OCI-LY1 (cell line): ENCODE measurements at regions not wholly inside any gene's neighbourhood (a gene's known extent, or its start where the extent isn't known, plus 50 kb on each side); places are given as distances from the start of the nearest gene placed in this dataset.

Experiments
- H2AFZ ChIP-seq: fragments of 200-600 bp; sonication (generic), shearing (Covaris generic); 2 replicates; pipeline ENCODE4 v1.6.0; 2014; ENCODE audit warnings: antibody characterized with exemption, mild to moderate bottlenecking, low read length
- H3F3A ChIP-seq: fragments of 200-600 bp; sonication (generic), shearing (Covaris generic); 2 replicates; pipeline ENCODE4 v1.6.0; 2014; ENCODE audit warnings: mild to moderate bottlenecking, antibody characterized with exemption, low read length, moderate library complexity; ENCODE audit not compliant: insufficient read depth
- H3K27ac ChIP-seq: fragments of 200-600 bp; sonication (generic); 2 replicates; pipeline ENCODE4 v1.5.1; 2014; ENCODE audit warnings: low read length, mixed run types, mild to moderate bottlenecking, low read depth; ENCODE audit not compliant: poor library complexity, severe bottlenecking
- H3K27me3 ChIP-seq: fragments of 200-600 bp; sonication (generic); 2 replicates; pipeline ENCODE4 v1.6.0; 2014; ENCODE audit warnings: antibody characterized with exemption, mild to moderate bottlenecking, low read length, moderate library complexity; ENCODE audit not compliant: insufficient read depth
- H3K36me3 ChIP-seq: fragments of 200-600 bp; sonication (generic); 2 replicates; pipeline ENCODE4 v1.6.1; 2014; ENCODE audit warnings: mild to moderate bottlenecking, antibody characterized with exemption, low read length, moderate library complexity, mixed read lengths; ENCODE audit not compliant: insufficient read depth
- H3K4me1 ChIP-seq: fragments of 200-600 bp; sonication (generic); 2 replicates; pipeline ENCODE4 v1.5.1; 2014; ENCODE audit warnings: mild to moderate bottlenecking, low read length, moderate library complexity; ENCODE audit not compliant: insufficient read depth, severe bottlenecking
- H3K4me2 ChIP-seq: fragments of 200-600 bp; sonication (generic), shearing (Covaris generic); 2 replicates; pipeline ENCODE4 v1.6.1; 2014; ENCODE audit warnings: low read length
- H3K4me3 ChIP-seq: fragments of 200-600 bp; sonication (generic); 2 replicates; pipeline ENCODE4 v1.5.1; 2014; ENCODE audit warnings: low read length, low read depth, mild to moderate bottlenecking, mixed read lengths; ENCODE audit not compliant: poor library complexity, severe bottlenecking
- H3K79me2 ChIP-seq: fragments of 200-600 bp; shearing (Covaris generic); 2 replicates; pipeline ENCODE4 v1.6.1; 2016; ENCODE audit warnings: mixed run types, low read length, mixed read lengths; ENCODE audit not compliant: insufficient read depth
- H3K9ac ChIP-seq: fragments of 200-600 bp; sonication (generic), shearing (Covaris generic); 2 replicates; pipeline ENCODE4 v1.6.1; 2014; ENCODE audit warnings: mild to moderate bottlenecking, low read length, mixed read lengths
- H3K9me2 ChIP-seq: fragments of 200-600 bp; sonication (generic), shearing (Covaris generic); 2 replicates; pipeline ENCODE4 v1.6.1; 2014; ENCODE audit warnings: low read depth, mild to moderate bottlenecking, low read length, mixed read lengths
- H3K9me3 ChIP-seq: fragments of 200-600 bp; shearing (Covaris generic); 2 replicates; pipeline ENCODE4 v1.6.1; 2014; ENCODE audit warnings: low read length, mixed read lengths
- H4K20me1 ChIP-seq: fragments of 200-600 bp; sonication (generic), shearing (Covaris generic); 2 replicates; pipeline ENCODE4 v1.6.0; 2016; ENCODE audit warnings: mild to moderate bottlenecking, low read length; ENCODE audit not compliant: insufficient read depth
- EZH2 ChIP-seq: fragments of 200-600 bp; sonication (generic), shearing (Covaris generic); IDR thresholded peaks from 2 replicates; pipeline ENCODE4 v1.8.0; 2017; ENCODE audit warnings: borderline replicate concordance, mixed run types, mild to moderate bottlenecking, antibody characterized with exemption, low read length, moderate library complexity, mixed read lengths
- TF ChIP-seq, protein P1 (sequence below): fragments of 200-600 bp; sonication (generic), shearing (Covaris generic); IDR thresholded peaks from 2 replicates; pipeline ENCODE4 v1.5.1; 2017; ENCODE audit warnings: mild to moderate bottlenecking, antibody characterized with exemption, low read length, moderate library complexity, mixed read lengths

DNA sequence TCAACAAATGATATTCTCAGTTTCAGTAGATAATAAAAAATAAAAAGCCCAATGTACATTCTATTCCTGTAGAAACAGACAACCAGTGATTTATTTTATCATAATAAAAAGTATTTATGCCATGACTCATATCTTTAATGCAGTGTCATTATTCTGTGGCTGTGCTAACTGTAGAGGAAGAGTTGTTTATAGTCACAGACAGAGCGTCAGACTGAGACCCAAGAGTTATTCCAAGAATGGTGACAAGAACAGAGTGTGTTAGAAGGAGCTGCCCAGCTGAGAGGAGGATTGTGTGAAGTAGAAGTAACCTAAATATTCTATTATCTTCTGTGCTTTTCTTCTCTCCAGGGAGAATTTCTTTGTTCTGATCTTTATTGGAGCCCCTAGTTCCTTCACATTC, 210.7 kb downstream of the PPP1R2C start:
- Histone ChIP-seq H3K4me2 (no peak overlapping the region), H3K4me3 (no peak overlapping the region), H3K79me2 (no peaks in the 10 kb centered on the region), H3K9me3 (no peaks in the 10 kb centered on the region), H3K36me3 (no peaks in the 10 kb centered on the region), H3K9me2 (no peaks in the 10 kb centered on the region), H4K20me1 (no peaks in the 10 kb centered on the region), H3K27me3 (no peaks in the 10 kb centered on the region), H3K9ac (no peak overlapping the region), H3K4me1 (no peaks in the 10 kb centered on the region), H3K27ac (no peak overlapping the region), H3F3A (no peaks in the 10 kb centered on the region), H2AFZ (no peak overlapping the region)
- TF ChIP-seq, protein P1, sequence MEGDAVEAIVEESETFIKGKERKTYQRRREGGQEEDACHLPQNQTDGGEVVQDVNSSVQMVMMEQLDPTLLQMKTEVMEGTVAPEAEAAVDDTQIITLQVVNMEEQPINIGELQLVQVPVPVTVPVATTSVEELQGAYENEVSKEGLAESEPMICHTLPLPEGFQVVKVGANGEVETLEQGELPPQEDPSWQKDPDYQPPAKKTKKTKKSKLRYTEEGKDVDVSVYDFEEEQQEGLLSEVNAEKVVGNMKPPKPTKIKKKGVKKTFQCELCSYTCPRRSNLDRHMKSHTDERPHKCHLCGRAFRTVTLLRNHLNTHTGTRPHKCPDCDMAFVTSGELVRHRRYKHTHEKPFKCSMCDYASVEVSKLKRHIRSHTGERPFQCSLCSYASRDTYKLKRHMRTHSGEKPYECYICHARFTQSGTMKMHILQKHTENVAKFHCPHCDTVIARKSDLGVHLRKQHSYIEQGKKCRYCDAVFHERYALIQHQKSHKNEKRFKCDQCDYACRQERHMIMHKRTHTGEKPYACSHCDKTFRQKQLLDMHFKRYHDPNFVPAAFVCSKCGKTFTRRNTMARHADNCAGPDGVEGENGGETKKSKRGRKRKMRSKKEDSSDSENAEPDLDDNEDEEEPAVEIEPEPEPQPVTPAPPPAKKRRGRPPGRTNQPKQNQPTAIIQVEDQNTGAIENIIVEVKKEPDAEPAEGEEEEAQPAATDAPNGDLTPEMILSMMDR = no peak
- no peak for TF ChIP-seq EZH2

DNA sequence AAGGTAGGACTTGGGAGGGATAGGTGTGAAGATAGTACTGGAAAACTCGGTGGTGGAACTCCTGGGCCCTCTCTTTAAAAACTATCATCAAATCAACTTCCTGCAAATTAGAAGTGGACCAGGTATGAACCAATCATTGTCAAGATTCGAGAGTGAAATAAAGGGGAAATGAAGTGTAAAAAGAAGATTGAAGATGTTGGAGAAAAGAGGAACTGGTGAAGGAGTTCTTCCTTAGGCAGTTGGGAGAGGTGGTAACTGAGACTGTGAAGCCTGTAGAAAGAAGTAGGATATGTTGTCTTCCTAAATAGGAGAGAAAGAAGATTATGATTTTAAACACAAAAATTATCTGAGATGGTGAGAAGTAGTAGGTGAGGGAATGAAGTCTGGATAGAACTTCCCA, 212.2 kb downstream of the PPP1R2C start:
- Histone ChIP-seq H3K9ac (no peak overlapping the region), H3K79me2 (no peaks in the 10 kb centered on the region), H3K36me3 (no peaks in the 10 kb centered on the region), H3K27ac (no peak overlapping the region), H3K27me3 (no peaks in the 10 kb centered on the region), H3K4me1 (no peaks in the 10 kb centered on the region), H2AFZ (no peak overlapping the region), H4K20me1 (no peaks in the 10 kb centered on the region), H3K4me2 (no peak overlapping the region), H3K4me3 (no peak overlapping the region), H3K9me2 (no peaks in the 10 kb centered on the region), H3K9me3 (no peaks in the 10 kb centered on the region), H3F3A (no peaks in the 10 kb centered on the region)
- no peak for TF ChIP-seq EZH2
- TF ChIP-seq, protein P1 = no peak

DNA sequence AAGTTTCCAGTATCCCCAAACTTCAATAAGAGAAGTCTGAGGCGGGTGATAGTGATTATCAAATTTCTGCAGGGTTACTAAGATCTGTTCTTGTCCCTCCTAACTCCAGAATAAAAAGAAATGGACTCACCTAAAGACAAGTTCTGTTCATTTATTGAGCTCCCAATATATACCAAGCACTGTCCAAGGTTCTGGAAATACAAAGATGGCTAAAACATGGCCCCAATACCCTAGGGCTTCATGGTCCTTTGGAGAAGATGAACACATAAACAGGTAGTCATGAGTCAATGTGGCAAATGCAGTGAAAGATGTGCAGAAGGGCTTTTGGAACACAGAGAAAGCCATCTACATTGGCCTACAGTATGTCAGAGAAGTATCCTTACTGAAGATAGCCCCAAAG, 231.2 kb downstream of the PPP1R2C start:
- TF ChIP-seq, protein P1 = no peak
- TF ChIP-seq EZH2 = no peak
- Histone ChIP-seq H3K27me3 (no peaks in the 10 kb centered on the region), H3K4me3 (no peak overlapping the region), H3K9ac (no peak overlapping the region), H3K4me2 (no peak overlapping the region), H4K20me1 (no peaks in the 10 kb centered on the region), H2AFZ (no peak overlapping the region), H3K79me2 (no peaks in the 10 kb centered on the region), H3K9me3 (no peaks in the 10 kb centered on the region), H3K27ac (no peak overlapping the region), H3K36me3 (no peaks in the 10 kb centered on the region), H3F3A (no peaks in the 10 kb centered on the region), H3K4me1 (no peaks in the 10 kb centered on the region), H3K9me2 (no peaks in the 10 kb centered on the region)
